SK-N-SH (cell line): ENCODE measurements at regions not wholly inside any gene's neighbourhood (a gene's known extent, or its start where the extent isn't known, plus 50 kb on each side); places are given as distances from the start of the nearest gene placed in this dataset.

Experiments
- CTCF ChIP-seq: fragments of 200-600 bp; sonication (generic); IDR thresholded peaks from 2 replicates; pipeline ENCODE4 v1.6.1; 2017; ENCODE audit warnings: antibody characterized with exemption, mild to moderate bottlenecking, moderate library complexity
- ELF1 ChIP-seq: IDR thresholded peaks from 2 replicates; pipeline ENCODE4 v1.4.0; 2012
- EP300 ChIP-seq, 2 experiments: IDR thresholded peaks; 2 replicates each; pipeline versions ENCODE4 v1.4.0 to v1.6.1; 2012; ENCODE audit warnings: borderline replicate concordance in 1 of 2, low read depth in 1 of 2, low read length in 1 of 2
- EZH2phosphoT487 ChIP-seq: fragments of 200-600 bp; sonication (generic); IDR thresholded peaks from 2 replicates; pipeline ENCODE4 v1.6.1; 2017; ENCODE audit warnings: low read depth, mixed run types, mild to moderate bottlenecking, antibody characterized with exemption, moderate library complexity, borderline replicate concordance
- JUND ChIP-seq: IDR thresholded peaks from 2 replicates; pipeline ENCODE4 v1.4.0; 2012
- REST ChIP-seq: IDR thresholded peaks from 2 replicates; pipeline ENCODE4 v1.6.1; 2012; ENCODE audit warnings: mild to moderate bottlenecking, low read depth, low read length, moderate library complexity
- SMC3 ChIP-seq: IDR thresholded peaks from 2 replicates; pipeline ENCODE4 v1.6.1; 2012; ENCODE audit warnings: low read depth, low read length, improper control_type of control experiment
- TAF1 ChIP-seq: IDR thresholded peaks from 2 replicates; pipeline ENCODE4 v1.6.1; 2012; ENCODE audit warnings: low read depth, mild to moderate bottlenecking, low read length, moderate library complexity, borderline replicate concordance
- TCF12 ChIP-seq: IDR thresholded peaks from 2 replicates; pipeline ENCODE4 v1.4.0; 2012
- YY1 ChIP-seq: IDR thresholded peaks from 2 replicates; pipeline ENCODE4 v1.4.0; 2012; ENCODE audit warnings: low read depth, mild to moderate bottlenecking

GRCh38 chr9:14018081-14018480 is 295.9 kb downstream of the NFIB start:
- TF ChIP-seq REST = no peak
- TF ChIP-seq EZH2phosphoT487 = no peak
- no peak for TF ChIP-seq JUND
- no peak for TF ChIP-seq TCF12
- no peak for TF ChIP-seq EP300 (IDR thresholded peaks at IDR 0.05; ENCODE audit: borderline replicate concordance in 1 of 2, low read depth in 1 of 2, low read length in 1 of 2)
- TF ChIP-seq CTCF = no peak
- TF ChIP-seq SMC3 = no peak
- TF ChIP-seq TAF1 = no peak
- TF ChIP-seq YY1 = no peak
- TF ChIP-seq ELF1 = no peak
